NCI-H226 (cell line): ENCODE measurements at regions not wholly inside any gene's neighbourhood (a gene's known extent, or its start where the extent isn't known, plus 50 kb on each side); places are given as distances from the start of the nearest gene placed in this dataset.
"Not testable (repeated sequence)": the region's sequence is repeated elsewhere in the genome, so short reads cannot be mapped to it uniquely, and the experiment has no call there.

Experiments
- DNase-seq: peaks from one replicate; pipeline ENCODE4 v3.0.0-alpha.2; 2015

DNA sequence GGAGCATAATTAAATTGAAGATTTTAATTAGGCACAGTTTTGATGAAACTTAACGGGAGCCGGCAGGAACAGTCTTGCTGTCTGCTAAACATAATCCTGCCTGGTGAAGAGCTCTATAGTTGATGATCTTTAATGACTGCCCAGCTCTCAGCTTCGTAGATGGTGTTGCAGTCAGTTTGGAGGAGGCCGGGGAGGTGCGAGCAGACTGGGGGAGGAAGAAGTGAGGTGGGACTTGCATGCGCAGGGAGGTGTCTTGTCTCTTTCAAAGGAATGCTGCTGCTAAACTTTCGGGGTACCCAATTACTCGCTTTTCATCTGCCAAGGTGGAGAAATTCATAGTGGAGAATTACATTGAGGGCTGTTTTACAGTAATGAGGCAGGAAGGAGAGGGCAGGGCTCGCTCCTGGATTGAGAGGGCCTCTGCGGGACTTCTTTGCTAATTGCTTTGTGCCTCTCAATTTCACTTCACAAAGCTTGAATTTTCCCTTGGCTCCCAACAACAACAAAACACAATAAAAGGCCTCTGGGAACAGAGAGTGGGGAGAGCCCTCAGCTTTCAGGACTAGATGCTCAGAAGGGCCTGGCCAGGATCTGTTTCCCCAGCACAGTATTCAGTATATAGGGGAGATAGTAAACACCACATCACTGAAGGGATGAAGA is 257.9 kb upstream of the ADRA1B start:
- DNase-seq, result no peak

DNA sequence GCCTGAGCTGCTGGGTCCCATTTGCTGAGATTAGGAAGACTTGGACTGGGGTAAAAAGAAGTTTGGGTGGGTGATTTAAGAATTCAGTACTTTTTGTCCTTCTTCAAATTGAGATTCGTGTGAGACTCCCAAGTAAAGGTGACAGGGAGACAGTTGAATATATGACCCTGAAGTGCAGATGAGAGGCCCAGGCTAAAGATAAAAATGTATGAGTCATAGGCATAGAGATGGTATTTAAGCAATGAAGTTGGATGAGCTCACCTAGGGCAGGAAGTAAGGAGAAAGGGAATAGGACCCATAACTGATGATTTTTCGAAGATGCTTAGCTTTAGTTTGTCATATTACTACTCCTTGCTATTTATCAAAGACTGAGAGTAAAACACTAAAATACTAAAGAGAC is 255.9 kb upstream of the ADRA1B start:
- DNase-seq, result peak; percentile 43

DNA sequence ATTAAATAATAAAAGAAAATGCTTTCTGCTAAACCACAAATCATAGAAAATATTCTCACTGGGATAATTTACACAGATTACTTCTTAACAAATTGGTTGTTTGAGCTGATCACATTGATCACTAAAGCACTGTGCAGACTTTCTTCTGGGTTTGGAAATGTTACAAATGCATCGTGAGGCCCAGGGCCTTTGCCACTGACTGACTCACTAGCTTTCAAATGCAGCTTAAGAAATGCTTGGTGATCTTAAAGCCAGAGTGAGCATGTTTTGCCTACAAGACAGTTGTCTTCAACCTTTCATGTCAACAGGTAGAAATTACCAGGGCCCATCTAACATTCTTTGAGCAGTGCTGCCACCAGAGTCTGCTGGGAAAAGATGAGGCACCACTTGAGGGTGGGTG is 252.3 kb upstream of the ADRA1B start:
- DNase-seq, result no peak

DNA sequence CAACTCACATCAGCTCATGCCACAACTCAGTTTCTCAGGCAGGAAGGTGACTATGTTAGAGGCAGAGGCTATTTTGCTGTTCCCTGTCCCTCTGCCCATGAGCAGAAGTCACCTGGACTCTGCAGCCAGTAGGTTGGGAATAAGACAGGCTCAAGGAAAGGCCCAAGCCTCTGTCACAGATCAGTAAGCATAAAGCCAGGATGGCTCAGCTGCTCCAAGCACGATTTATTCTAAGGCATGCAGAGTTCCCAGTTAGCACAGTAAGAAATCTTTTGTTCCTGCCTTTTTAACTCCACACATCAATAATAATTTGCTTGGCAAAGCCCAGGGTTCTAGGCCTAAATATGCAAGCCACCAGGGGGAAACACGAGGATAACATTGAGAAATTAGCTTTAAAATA is 249.0 kb upstream of the ADRA1B start:
- DNase-seq, result no peak

DNA sequence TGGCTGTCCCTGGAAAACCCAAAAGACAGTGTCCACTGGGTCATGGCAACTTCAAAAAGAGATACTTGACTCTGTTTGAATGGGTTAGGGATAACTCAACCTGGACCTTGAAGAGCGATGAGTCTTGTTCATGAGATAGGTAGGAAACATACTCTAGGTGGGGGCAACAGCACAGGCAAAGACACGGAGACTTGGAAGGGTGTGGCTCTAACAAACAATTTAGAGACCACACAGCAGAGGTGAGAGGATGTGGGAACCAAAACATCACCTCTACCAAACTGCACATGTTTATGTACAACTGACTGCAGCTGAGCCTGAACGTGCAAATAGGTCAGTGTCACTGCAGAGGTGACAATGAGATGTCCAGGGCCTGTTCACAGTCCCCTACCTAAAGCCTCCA is 247.7 kb upstream of the ADRA1B start:
- no peak for DNase-seq

DNA sequence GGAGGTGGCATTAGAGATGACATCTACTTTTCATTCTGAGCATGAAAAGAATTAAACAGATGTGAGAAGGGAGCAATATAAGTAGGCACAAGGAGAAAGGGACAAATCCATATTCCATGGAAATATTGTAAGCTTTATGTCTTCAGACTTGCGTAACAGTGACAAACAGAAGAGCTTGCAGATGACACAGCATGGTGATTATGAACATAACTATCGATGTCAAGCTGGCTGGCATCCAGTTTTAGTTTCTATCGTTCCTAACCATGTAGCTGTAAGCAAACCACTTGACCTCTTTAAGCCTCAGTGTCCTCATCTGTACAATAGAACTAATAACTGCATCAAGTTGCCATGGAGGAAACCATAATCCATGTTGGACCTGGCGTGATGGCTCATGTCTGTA is 246.7 kb upstream of the ADRA1B start:
- no peak for DNase-seq

DNA sequence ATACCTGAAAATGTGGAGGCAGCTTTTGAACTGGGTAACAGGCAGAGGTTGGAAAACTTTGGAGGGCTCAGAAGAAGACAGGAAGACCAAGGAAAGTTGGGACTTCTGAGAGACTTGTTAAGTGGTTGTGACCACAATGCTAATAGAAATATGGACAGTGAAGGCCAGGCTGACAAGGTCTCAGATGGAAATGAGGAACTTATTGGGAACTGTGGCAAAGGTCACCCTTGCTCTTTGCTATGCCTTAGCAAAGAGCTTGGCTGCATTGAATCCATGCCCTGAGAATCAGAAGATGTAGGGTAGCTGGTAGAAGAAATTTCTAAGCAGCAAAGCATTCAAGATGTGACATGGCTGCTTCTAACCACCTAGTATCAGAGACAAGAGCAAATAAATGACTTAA is 244.4 kb upstream of the ADRA1B start:
- no peak for DNase-seq

DNA sequence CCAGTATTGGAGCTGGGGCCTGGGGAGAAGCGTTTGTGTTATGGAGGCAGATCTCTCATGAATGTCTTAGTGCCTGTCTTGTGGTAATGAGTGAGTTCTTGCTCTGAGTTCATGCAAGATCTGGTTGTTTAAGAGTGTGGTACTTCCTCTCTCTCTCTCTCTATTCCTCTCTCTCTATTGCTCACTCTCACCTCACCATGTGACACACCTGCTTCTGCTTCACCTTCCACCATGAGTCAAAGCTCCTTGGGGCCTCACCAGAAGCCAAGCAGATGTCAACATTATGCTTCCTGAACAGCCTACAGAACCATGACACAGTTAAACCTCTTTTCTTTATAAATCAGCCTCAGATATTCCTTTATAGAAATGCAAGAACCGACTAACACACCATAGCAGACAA is 242.7 kb upstream of the ADRA1B start:
- no peak for DNase-seq

DNA sequence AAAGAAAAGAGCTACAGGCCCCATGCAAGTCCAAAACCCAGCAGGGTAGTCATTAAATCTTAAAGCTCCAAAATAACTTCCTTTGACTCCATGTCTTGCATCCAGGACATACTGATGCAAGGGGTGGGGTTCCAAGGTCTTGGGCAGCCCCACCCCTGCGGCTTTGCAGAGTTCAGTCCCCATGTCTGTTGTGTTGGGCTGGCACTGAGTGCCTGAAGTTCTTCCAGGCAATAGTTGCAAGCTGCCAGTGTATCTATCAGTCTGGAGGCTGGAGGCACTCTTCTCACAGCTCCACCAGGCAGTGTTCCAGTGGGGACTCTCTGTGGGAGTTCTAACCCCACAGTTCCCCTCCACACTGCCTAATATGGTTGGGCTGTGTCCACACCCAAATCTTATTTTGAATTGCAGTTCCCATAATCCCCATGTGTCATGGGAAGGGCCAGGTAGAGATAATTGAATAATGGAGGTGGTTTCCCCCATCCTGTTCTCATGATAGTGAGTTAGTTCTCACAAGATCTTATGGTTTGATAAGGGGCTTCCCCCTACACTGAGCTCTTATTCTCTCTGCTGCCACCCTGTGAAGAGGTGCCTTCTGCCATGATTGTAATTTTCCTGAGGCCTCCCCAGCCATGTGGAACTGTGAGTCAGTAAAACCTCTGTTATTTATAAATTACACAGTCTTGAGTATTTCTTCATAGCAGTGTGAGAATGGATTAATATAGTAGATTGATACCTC is 237.5 kb upstream of the ADRA1B start:
- DNase-seq, result no peak

DNA sequence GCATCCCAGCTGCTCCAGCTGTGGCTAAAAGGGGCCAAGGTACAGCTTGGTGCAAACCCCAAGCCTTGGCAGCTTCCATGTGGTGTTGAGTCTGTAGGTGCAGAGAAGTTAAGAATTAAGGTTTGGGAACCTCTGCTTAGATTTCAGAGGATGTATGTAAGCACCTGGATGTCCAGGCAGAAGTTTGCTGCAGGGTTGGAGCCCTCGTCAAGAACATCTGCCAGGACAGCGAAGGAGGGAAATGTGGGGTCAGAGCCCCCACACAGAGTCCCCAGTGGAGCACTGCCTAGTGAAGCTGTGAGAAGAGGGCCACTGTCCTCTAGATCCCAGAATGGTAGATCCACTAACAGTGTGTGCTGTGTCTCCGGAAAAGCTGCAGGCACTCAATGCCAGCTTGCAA is 236.2 kb upstream of the ADRA1B start:
- no peak for DNase-seq

DNA sequence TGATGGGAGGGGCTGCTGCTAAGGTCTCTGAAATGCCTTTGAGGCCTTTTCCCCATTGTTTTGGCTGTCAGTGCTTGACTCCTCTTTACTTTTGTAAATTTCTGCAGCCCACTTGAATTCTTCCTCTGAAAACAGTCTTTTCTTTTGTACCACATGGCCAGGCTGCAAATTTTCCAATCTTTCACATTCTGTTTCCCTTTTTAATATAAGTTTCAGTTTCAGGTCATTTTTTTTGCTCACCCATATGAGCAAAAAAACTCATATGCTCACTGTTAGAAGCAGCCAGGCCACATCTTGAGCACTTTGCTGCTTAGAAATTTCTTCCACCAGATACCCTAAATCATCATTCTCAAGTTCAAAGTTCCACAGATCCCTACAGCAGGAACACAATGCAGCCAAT is 234.6 kb upstream of the ADRA1B start:
- no peak for DNase-seq

DNA sequence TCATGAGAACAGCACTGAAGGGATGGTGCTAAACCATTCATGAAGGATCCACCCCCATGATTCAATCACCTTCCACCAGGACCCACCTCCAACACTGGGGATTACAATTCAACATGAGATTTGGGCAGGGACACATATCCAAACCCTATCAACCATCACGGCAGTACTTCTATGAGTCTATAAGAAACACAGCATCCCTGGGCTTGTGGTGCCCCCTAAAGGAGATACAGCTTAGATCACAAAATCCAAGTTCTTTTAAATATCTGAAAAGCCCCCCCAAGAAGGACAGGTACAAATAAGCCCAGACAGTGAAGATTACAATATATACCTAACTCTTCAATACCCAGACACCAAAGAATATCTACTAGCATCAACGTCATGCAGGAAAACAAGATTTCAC is 233.7 kb upstream of the ADRA1B start:
- no peak for DNase-seq

DNA sequence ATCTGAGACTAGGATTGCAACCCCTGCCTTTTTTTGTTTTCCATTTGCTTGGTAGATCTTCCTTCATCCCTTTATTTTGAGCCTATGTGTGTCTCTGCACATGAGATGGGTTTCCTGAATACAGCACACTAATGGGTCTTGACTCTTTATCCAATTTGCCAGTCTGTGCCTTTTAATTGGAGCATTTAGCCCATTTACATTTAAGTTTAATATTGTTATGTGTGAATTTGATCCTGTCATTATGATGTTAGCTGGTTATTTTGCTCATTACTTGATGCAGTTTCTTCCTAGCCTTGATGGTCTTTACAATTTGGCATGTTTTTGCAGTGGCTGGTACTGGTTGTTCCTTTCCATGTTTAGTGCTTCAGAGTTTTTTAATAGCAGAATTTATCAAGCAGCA is 228.4 kb upstream of the ADRA1B start:
- not testable (repeated sequence) for DNase-seq

DNA sequence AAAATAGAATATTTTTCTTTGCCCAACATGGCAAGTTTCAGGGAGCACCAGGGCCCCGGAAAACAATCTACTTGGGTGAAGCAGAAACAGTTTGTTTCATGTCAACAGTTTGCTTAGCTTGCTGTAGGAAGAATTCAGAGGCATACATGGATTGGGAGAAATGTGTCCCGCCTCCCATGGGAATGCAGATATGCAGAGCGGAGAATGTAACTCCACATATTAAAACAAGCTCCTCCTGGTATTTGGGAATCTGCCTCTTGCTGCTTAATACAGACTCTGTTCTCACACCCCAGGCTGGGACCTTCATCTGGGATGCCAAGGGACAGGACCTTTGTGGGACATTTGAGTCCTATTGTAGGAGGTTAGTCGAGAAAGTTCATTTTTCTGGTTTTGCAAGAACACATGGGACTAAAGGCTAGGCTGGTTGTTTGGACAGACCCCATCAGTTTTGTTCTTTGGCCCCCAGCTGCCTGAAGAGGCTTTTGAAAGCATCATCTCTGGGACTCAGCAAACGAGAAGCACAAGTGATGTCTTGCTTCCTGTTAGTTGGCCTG is 220.5 kb upstream of the ADRA1B start:
- DNase-seq, result no peak

DNA sequence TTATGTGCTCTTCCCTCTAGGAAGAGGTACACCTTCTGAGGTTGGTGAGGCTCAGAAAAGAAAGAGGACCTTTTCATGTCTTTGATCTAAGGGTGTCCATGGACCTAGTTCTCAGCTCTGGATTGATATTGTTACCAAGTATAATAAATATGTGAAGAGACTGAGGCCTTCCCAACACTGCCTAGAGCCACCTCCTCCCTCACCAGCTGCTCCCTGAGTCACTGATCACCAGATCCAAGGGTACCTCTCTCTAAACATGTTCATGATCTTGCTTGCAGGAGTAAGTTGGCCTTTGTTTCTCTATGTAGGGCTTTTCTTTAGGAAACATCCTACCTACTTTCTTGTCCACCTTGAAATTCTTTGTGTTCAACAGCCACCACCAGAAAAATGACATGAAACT is 218.8 kb upstream of the ADRA1B start:
- DNase-seq, result no peak

DNA sequence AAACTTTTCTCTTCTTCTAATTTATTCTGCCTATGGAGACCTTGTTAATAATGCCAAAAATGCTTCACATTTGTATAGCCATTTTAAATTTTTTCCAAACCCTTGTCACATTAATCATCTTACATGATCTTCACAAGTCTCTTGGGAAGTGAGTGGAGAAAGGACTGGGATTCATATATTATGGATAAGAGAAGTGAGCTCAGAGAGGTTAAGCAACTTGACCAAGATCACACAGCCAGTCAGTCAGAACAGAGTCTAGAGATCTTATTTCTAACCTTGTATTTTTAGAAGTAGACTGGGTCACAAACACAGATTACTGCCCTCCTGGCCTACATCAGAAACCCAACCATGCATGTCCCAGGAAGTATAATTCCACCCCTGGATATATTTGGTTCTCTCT is 218.0 kb upstream of the ADRA1B start:
- no peak for DNase-seq

DNA sequence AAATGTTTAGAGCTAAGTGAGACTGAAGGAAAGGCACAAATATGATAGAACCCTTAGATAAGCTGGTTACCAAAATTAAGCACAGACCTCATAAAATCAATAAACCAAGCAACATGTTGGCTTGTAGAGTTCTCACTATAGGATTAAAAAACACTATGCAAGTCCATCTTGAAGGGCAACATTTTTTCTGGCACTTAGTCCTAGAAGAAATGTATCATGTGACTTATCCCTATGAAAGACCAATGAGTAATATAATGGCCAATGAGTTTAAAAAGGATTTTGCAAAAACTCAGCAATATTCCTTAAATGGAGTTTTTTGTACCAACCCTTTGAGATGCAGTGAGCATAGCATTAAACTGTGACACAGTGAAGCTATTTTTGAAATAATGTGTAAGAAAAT is 216.3 kb upstream of the ADRA1B start:
- no peak for DNase-seq

DNA sequence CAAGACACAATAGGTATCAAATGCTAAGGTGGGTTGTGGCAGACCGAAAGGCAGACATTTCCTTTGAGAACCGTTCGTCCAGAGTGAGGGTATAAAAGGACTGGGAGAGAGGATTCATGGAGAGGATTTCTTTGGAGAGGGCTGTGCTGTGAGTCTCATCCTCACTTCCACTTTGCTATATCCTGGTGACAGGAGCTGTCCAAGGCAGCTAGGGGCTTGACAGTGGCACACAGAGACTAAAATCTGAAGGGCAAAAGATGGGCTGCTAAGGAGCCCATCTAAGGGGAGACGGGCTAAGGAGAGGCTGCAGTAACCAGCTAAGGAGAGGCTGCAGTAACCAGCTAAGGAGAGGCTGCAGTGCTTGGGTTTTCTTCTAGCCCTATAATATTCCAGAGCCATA is 214.0 kb upstream of the ADRA1B start:
- no peak for DNase-seq

DNA sequence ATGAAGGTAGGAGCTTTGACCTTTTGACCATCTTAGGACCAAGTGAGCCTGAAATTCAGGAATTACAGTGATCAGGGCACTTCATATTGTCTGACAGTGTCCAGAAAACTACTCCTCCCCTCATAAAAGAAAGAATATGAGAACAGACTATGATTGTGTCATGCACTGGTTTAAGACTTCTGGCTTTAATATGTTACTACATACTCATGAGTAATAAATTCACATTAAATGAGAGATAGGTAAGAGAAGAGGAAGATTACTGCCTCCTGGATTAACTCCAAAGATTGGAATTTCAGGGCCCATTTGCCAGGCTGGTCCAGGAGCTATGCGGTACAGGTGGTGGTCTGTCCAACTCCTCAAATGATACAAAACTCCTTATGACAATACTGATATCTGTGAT is 213.5 kb upstream of the ADRA1B start:
- DNase-seq, result no peak

DNA sequence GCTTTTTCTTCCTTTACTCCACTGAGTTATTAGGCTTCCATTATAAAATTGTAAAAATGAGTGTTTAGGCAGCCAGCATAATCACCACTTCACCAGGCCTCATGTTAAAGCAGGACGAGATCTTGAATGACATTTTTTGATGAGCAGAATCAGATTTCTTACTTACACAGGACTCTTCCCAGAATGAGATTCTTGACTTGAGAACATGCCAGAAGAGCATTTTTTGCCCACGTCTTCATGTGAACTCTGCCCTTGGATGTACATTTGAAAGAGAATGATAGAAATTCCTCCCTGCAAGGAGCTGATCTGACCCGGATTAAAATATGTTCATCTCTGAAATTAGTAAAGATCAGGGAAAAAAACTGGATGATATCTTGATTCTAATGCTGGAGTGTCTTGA is 212.1 kb upstream of the ADRA1B start:
- no peak for DNase-seq

DNA sequence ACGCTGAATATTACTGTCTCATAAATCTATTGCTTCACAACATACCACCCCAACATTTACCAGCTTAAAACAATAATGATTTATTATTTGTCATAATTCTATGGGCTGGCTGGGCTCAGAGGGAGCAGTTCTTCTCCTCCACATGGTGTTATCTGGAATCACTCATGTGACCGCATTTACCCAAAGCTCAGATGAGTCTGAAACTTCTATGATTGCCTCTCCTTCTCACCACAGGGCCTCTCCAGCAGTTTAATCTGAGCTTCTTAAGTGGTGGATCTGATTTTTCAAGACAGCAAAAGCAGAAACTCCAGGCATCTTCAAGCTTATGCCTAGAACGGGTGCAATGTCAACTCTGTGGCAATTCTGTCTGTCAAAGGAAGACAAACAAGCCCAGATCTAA is 210.3 kb upstream of the ADRA1B start:
- DNase-seq, result no peak

DNA sequence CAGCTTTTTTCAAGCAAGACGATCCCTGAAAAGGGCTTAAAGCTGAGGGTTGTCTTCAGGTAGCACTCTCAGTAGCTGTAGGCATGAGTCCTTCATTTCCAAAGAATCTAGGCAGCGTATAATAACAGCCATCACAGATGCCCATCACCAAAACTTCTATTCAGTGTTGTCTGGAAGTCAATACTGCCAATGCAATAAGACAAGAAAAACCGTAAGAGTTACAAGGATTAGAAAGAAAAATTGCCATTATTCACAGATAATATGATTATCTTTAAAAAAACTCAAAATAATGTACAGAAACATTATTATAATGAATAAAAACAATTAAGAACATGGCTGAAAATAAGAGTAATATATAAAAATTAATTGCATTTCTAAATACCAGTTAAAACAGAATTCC is 208.2 kb upstream of the ADRA1B start:
- no peak for DNase-seq

DNA sequence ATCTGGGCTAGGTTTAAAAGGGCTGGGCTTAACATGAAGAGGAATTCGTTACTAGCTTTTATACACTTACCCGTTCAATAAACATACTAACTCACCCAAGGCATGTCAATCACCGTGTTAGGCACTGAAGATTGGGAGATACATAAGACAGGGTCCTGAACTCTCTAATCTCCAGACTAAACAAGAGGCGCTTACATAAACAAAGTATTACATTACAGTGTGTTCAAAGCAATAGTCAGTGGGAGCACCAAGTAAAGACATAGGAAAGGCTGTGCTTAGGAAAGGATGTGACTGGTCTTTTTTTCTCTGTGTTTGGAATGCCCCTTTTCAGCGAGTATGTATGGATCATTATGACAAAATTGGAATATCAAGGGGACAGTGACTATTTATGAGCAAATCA is 203.6 kb upstream of the ADRA1B start:
- DNase-seq, result no peak

DNA sequence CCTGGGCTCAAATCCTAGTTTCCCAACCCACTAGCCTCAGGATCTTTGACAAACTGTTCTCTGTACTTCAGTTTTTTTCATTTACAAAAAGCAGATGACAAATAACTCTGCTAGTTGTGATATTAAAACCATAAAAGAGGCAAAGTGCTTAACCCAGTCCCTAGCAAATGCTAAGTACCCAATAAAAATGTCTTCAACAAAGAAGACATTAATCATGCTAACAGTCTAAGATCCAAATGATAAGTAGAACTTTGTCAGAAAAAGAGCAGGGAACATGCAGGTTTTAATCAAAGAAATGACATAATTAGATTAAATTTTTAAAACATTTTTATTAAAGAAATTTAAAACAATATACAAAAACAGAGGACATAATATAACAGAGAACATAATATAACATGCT is 203.0 kb upstream of the ADRA1B start:
- DNase-seq, result no peak

DNA sequence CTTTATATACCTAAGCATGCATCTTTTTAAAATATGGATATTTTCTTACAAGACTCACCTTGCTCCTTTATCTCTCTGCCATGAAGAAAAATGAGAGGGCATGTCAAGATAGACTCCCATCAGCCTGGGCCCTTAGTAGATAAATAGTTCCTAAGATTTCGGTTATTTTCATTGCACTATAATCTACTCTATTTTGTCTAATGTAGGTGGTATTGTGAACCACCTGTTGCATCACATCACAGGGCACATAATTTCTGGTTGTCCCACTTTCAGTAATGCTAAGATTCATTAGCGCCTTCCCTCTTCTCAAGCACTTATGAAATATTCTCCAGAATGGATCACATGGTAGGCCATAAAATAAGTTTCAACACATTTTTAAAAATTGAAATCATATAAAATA is 202.5 kb upstream of the ADRA1B start:
- no peak for DNase-seq
